Ecto neural progenitor cell (in vitro differentiated cells): ENCODE measurements at regions not wholly inside any gene's neighbourhood (a gene's known extent, or its start where the extent isn't known, plus 50 kb on each side); places are given as distances from the start of the nearest gene placed in this dataset.
"Not testable (repeated sequence)": the region's sequence is repeated elsewhere in the genome, so short reads cannot be mapped to it uniquely, and the experiment has no call there.

ENCODE experiments used
- DNase-seq: peaks from one replicate; pipeline ENCODE4 v3.0.0-alpha.2; 2018; ENCODE audit warnings: low spot score

GRCh38 chr1:144026022-144026421, 54.2 kb upstream of the FAM72C start:
- not testable (repeated sequence) for DNase-seq

GRCh38 chr1:144021690-144022384, 50.1 kb upstream of the FAM72C start:
- not testable (repeated sequence) for DNase-seq
